ENCODE measurements at regions not wholly inside any gene's neighbourhood (a gene's known extent, or its start where the extent isn't known, plus 50 kb on each side); places are given as distances from the start of the nearest gene placed in this dataset.

GRCh38 chrX:13258725-13259124 lies 61.1 kb downstream of the ATXN3L start:
- Histone ChIP-seq H3K56ac (ENCODE audit: extremely low read depth, insufficient read depth, low read length) (no peak overlapping the region), H3K79me1 (ENCODE audit: low read depth in 1 of 2, low read length in 2 of 2) (no peaks in the 10 kb centered on the region), H4K91ac (ENCODE audit: insufficient read depth, low read depth, low read length) (no peak overlapping the region), H3K4me1 (ENCODE audit: control insufficient read depth, insufficient read depth, low read length) (peaks cover 3% of the 10 kb centered on the region; the same call in 1 of the 2 replicates), H3K4me2 (ENCODE audit: low read depth, low read length) (no peak overlapping the region), H4K20me1 (ENCODE audit: insufficient read depth, low read length) (no peaks in the 10 kb centered on the region), H3K36me3 (ENCODE audit: control insufficient read depth, insufficient read depth, low read length) (no peaks in the 10 kb centered on the region), H3K4ac (ENCODE audit: low read depth, low read length) (no peak overlapping the region), H3K14ac (replicated peaks; ENCODE audit: low read depth, low read length) (no peak overlapping the region), H4K8ac (ENCODE audit: low read depth in 2 of 2, low read length in 2 of 2) (no peak overlapping the region), H2BK20ac (ENCODE audit: low read depth, low read length) (no peak overlapping the region), H3K9me3 (ENCODE audit: control insufficient read depth, insufficient read depth, low read length) (no peaks in the 10 kb centered on the region), H2BK15ac (ENCODE audit: low read depth, low read length) (no peak overlapping the region), H3K9ac (ENCODE audit: low read depth, low read length) (no peak overlapping the region), H2BK5ac (ENCODE audit: low read depth, low read length, poor library complexity, severe bottlenecking) (no peak overlapping the region), H4K5ac (ENCODE audit: low read depth, low read length) (no peak overlapping the region), H3K23ac (ENCODE audit: low read depth, low read length) (no peak overlapping the region), H2BK120ac (ENCODE audit: low read depth, low read length) (no peak overlapping the region), H2AK5ac (ENCODE audit: low read depth, low read length) (no peak overlapping the region), H3K9me1 (ENCODE audit: insufficient read depth, low read length) (no peaks in the 10 kb centered on the region), H2AK9ac (replicated peaks; ENCODE audit: low read depth, low read length, poor library complexity) (no peak overlapping the region), H3K4me3 (ENCODE audit: insufficient read depth, low read depth, low read length) (no peak overlapping the region), H2AFZ (replicated peaks; ENCODE audit: low read length, poor library complexity) (no peak overlapping the region), H3K27ac (ENCODE audit: insufficient read depth, low read length) (no peak overlapping the region), H3K18ac (ENCODE audit: low read depth, low read length) (no peak overlapping the region), H3K27me3 (ENCODE audit: control insufficient read depth, insufficient read depth, low read length) (no peaks in the 10 kb centered on the region)
- DNase-seq (no peak), ATAC-seq (ENCODE audit: low read depth) (no peak)
- intact Hi-C loops (cut with micrococcal nuclease) (no loop called here), dilution Hi-C loops (cut with HindIII; ENCODE audit: low sequenced_read_pairs, unreplicated experiment) (no loop called here), in situ Hi-C loops (cut with MboI; ENCODE audit: low sequenced_read_pairs) (no loop called here)
- CTCF ChIA-PET = no interaction called here
- POLR2A ChIA-PET (ENCODE audit: unreplicated experiment) = no interaction called here
- no peak for TF ChIP-seq RCOR1 (IDR thresholded peaks at IDR 0.05; ENCODE audit: insufficient replicate concordance, low read length)
- no peak for TF ChIP-seq USF2 (IDR thresholded peaks at IDR 0.05; ENCODE audit: low read depth, low read length)
- no peak for TF ChIP-seq MAFK (IDR thresholded peaks at IDR 0.05; ENCODE audit: low read depth, low read length)
- TF ChIP-seq CTCF (conservative IDR thresholded peaks at IDR 0.05; ENCODE audit: low read depth, low read length) = no peak
- no peak for TF ChIP-seq CEBPB (IDR thresholded peaks at IDR 0.05; ENCODE audit: low read depth, low read length)
- no peak for TF ChIP-seq MXI1 (IDR thresholded peaks at IDR 0.05; ENCODE audit: borderline replicate concordance, low read depth, low read length)
- TF ChIP-seq NFE2L2 (IDR thresholded peaks at IDR 0.05; ENCODE audit: low read depth, low read length) = no peak
- no peak for TF ChIP-seq MAZ (IDR thresholded peaks at IDR 0.05; ENCODE audit: borderline replicate concordance, low read depth, low read length)
- no peak for TF ChIP-seq RAD21 (IDR thresholded peaks at IDR 0.05; ENCODE audit: low read length)
- no peak for TF ChIP-seq POLR2A (IDR thresholded peaks at IDR 0.05; ENCODE audit: low read depth, low read length)
- no peak for TF ChIP-seq CHD1 (IDR thresholded peaks at IDR 0.05; ENCODE audit: low read depth, low read length)
- TF ChIP-seq BHLHE40 (IDR thresholded peaks at IDR 0.05; ENCODE audit: low read depth, low read length) = no peak
- TF ChIP-seq FOS (IDR thresholded peaks at IDR 0.05; ENCODE audit: low read depth, low read length) = no peak
- no peak for TF ChIP-seq ELK1 (IDR thresholded peaks at IDR 0.05; ENCODE audit: borderline replicate concordance, low read depth, low read length)
- no peak for TF ChIP-seq RFX5 (IDR thresholded peaks at IDR 0.05; ENCODE audit: low read depth, low read length)
- no peak for TF ChIP-seq SMC3 (IDR thresholded peaks at IDR 0.05; ENCODE audit: low read depth, low read length)
- BruUV-seq (replicated peaks) = no TSS peak
- WGBS, 2 experiments (ENCODE audit: extremely low coverage in 2 of 2, insufficient read length in 1 of 2) = 75% methylated on average over 3 of the region's 5 CpGs; no CpG with 5 or more reads in 1 of the 2 experiments
